GM21576 (cell line): ENCODE measurements at regions not wholly inside any gene's neighbourhood (a gene's known extent, or its start where the extent isn't known, plus 50 kb on each side); places are given as distances from the start of the nearest gene placed in this dataset.
"Not testable (repeated sequence)": the region's sequence is repeated elsewhere in the genome, so short reads cannot be mapped to it uniquely, and the experiment has no call there.

Experiments
- ATAC-seq: cut with Tn5 transposase; IDR thresholded peaks from one replicate; pipeline ENCODE4 v1.9.1; 2021; ENCODE audit warnings: mild to moderate bottlenecking, moderate library complexity; ENCODE audit not compliant: unreplicated experiment

DNA sequence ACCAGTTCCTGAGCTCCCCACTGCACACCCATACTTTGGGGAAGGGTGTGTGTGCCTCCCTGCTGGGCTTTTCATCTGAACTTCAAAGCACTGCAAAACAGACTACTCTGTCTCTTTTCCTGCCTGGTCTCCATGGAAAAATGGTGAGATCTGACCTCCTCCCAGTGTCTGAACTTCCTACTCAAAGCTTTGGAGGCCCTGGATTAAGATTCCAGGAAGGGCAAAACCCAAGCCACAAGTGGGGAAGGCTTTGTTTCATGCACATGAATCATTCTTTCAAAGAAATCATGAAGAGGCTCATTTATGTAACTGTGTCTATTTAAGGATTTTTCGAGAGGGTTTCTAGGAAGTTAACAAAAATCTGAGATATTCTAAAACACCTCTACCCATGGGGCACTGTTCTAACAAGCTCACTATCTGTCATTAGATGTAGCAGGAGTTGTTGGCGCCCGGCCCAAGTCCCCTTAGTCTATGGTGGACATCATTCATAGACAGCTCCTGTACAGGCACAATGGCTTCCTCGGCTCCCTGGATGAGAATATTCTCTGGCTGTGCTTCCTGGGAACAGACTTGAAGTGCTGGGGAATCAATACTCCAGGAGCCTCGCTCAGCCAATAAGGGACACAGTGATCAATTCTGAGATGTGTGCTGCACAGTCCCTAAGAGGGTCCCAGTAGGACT lies 224.0 kb downstream of the KTN1 start:
- no peak for ATAC-seq

DNA sequence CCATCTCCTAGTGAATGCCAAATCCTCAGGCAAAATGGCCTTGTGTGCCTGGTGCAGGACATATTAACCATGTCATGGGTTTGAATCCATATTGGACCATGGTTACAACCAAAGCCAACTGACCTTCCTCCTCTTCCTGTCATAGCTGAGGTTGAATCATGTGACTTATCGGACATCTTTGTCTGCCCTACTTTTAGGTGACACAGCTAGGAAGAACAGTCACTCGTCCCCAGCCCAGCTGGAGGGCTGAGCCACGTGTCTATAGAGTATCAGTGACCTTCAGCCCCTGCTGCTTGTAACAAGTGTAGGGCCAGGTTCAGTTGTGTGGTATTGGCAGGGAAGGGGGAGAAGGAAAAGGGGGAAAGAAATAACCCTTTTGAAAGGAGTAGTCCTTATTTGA lies 225.2 kb downstream of the KTN1 start:
- no peak for ATAC-seq

DNA sequence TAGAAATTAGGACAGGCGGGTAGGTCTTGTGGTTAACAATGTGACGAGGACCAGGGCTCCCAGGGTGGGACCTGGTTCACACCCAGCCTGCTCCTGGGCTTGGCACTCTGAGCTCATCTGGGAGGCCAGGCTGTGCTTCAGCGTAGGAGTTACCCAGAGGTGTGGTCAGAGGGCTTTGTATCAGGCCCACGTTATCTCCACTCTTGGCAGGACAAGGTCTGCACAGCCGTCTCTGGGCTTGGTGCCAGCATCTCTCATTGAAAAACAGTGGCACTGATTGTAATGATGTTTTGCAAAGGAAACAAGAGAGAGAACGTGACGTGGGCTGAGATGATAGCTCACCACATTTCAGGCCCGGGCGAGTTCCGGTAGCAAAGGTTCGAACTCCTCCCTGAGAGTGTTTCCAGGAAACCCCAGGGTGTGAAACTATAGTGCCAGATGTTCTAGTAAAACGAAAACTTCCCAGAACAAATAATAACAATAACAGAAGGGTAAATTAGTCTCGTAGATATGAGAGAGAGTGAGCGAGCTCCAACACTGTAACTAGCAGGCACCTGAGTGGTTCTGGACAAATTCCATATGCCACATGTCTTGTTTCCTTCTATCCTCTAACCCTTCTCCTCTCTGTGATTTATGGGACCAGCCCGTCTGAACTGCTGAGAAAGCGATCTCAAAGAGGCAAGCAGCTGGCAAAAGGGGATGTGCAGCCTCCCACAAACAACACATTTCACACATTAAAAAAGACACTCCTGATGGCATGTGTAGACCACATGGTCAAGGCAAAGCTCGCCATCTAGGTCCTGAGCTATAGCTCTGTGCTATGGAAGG lies 227.3 kb downstream of the KTN1 start:
- no peak for ATAC-seq

DNA sequence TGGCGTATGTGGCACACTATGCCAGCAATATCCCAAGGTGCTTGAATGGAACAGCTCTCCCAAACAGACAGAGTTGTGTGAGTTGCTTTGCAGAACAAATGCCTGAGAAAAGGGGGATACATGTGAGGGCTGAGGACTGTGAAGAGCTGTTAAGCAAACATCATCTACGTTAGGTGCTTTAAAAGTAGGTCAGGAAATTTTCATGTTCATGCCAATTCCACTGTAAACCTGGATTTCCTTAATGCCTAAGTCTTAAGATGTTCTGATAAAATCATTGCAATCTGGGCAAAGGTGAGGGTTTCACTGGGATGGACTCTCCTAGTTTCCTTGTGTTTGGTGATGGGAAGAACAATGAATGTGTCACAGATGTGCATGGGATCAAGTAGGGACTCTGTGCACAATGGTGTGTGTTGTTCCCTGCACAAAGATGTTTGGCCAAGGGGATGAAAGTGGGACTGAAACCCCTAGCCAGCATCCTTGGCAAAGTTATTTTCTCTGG lies 227.9 kb downstream of the KTN1 start:
- no peak for ATAC-seq

DNA sequence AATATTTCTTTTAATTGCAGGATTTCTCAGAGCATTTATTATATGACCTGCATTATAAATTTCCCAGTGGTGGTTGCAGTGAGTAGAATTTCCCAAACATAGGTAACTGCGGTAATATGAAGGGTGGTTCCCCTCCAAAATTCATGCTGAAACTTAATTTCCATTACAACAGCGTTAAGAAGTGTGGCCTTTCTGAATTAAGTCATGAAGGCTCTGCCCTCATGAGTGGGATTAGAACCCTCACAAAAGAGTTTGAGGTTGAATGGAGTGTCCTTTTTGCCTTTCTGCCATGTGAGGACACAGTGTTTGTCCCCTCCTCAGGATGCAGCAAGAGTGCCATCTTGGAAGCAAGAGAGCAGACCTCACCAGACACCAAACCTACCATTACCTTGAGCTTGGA lies 233.6 kb downstream of the KTN1 start:
- no peak for ATAC-seq

DNA sequence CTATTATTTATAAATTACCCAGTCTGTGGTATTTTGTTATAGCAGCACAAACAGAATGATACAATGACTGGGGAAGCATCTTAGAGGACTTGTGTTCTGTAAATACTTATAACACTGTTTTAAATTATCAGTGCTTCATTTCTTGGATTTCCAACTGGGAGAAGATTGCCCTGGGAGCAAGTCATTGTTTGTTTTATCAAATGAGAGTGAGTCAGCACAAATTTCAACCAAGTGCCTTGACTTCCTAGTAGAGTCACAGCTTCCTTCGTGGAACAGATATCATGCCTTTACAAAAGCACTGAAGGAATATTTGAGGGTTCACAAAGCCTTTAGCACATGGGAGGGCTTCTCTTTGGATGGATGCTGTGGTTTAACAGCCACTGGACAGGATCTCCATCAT lies 234.1 kb downstream of the KTN1 start:
- ATAC-seq: no peak

DNA sequence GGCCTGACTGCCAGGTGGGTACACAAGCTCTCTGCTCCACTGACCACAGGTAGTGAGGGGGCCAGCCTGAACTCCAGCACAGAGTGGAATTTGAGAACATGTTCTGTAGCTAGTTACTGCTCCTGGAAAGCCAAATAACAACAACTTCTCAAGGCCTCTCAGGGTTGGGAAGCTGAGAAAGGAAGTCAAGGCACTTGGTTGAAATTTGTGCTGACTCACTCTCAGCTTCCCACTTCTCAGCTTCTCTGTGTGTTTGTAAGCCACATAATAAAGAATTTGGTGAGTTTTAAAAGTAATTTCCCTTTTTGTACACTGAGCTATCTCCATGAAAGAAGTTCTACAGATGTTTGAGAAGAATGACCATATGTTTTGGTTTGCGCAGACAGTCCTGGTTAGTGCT lies 234.9 kb downstream of the KTN1 start:
- no peak for ATAC-seq

DNA sequence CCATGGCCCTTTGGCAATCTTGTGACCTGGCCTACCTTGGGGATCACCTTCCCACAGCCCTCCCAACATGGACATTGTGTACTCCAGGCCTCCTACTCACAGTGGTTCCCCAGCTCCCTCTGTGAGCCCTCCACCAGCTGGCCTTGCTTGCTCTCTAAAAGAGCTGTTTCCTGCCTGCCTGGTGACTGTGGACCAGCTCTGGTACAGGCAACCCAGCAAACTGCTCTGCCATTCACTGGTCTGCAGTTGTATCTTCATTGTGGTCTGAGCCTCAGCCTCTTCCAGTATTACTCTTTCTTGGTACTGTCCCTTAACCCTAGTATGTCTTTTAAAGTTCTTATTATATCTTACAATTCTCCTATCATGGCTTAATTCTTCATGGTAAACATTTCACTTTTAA lies 236.2 kb downstream of the KTN1 start:
- no peak for ATAC-seq

DNA sequence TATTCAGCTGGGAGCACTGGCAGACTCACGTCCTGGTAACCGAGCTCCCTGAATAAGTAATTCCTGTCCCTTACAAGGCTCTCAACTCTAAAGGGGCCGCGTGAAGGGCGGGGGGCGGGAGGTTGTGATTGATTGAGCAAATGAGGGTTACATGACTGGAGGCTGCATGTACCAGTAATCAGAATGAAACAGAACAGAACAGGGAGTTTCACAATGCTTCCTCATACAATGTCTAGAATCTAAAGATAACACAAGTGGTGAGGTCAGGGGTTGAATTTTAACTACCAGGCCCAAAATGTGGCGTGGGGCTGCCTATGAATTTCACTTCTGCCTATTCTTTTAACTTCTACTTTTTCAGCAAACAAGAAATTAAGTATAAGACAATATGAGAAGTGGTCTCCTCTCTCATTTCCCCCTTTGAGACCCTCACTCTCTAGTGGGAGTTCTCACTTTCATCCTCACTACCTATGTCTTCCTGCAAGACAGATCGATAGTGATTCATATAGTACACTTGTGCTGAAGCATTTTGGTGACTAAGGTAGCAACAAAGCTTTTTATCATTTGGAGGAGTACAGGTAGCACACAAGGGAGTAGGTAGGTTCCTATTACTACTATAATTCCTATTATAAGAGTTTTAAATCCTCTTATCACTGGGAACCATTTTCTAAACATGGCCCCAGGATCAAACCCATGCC lies 239.8 kb downstream of the KTN1 start:
- ATAC-seq: peak; percentile 80

DNA sequence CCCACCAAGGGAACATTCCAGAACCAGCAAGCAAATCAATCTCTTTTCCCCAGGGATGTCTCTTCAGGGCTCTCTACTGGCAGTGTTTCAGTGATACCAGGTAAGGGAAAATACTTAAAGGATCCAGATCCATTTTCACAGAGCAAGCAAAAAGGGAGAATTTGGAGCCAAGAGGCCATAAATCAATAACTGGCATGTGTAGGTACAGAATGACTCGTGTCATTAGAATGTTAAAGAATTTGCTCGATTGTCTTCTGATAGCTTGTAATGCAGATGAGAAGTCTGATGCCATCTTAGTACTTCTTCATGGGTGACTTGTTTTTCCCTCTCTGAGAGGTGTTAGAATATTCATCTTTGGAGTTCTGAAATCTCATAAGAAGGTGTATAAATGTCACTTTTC lies 242.9 kb downstream of the KTN1 start:
- no peak for ATAC-seq

DNA sequence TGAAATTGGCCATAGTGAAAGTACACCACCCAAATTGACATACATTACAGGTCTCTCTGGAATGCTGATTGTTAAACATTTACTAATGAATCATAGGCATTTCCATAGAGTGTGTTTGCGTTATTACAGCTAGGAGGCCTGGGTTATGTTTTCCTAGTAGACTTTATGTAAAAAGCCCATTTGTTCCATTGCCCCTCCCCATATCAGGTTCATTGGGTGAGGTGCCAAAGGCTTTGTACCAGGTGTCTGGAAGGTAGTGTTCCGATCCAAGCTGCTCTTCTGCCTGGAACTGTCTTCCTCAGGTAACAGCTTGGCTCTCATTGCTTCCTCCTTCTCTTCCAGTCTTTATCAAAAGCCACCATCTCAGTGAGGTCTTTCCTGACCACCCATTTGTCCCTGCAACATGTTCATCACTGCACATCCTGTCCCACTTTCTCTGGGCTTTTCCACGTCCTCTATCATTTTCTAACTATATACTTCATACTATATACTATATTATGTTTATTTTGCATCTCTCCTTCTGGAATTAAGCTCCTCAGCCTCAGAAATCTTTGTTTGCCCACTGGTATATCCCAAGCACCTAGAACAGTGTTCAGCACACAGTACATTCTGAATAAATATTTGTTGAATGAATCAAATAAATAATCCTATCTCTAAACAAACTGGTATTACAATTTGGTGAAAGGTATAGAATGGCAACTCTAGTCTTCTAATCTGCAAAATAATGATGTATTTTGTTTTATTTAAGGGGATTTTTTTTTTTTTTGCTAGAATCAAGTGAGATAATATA lies 252.3 kb downstream of the KTN1 start:
- ATAC-seq: no peak

DNA sequence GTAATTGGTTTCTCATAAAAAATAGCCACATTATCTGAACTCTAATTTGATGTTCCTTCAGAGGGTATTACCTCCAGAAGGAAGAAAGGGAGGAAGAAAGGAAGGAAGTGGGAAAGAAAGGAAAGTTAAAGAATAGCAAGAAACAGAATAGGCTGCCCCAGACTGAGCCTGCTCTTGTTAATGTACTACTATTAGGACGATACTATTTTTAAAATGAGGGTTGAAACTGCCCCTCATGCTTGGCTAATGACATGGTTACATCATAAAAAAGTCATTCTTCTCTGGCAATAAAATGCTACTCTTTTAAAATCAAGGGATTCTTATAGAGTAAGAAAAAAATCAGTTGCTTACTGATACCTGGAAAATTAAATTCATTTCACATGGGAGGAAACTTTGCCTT lies 253.0 kb downstream of the KTN1 start:
- no peak for ATAC-seq

DNA sequence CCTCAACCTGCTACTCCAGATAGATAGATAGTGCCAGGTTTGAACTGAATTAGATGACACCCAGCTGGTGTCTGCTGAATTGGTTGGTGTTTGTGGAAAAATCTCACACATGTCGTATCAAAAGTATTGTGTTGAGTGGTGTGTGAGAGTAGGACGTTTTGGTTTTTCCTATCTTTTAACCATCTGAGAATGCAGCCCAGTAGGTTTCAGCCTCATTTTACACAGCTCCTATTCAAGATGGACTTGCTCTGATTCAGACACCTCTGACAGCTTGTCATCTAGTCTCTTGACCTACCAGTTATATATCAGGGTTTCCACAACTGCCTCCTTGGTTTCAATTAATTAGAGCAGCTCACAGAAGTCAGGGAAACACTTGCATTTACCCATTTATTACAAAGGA lies 254.4 kb downstream of the KTN1 start:
- no peak for ATAC-seq

DNA sequence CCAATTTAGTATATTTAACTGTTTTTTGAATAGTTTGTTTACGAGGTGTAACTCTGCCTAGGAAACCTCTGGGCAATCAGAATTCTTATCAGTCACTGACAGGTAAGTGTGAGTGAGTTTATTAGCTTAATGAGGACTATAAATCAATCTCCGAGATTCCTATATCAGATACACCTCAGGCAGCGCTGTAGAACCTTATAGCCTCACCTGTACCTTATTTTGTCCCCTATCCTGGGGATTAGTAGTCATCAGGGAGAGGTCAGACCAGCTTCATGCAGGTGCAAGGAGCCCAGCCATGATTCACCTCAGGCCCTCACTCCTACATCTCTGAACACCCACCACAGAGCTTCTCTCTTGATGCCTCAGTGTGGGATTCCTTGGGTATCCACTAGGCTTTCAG lies 256.0 kb downstream of the KTN1 start:
- ATAC-seq: no peak

DNA sequence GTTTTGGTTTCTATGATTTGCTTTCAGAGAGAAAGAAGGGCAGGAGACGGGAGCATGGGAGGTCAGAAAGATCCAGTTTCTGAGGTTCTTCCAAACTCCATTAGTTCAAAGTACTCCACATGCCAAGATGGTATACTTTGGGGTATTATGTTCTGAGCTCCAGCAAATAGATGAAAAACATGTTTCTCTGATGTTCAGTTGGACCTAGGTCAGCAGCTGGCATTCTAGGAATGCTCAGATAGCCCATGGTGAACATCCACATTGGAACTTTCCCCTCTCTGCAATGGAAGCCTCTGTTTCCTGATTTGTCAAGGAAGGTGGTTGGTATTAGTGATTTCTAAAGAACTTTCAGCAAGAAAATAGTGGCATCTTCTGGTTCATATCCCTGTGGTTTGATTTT lies 257.5 kb downstream of the KTN1 start:
- ATAC-seq: no peak

DNA sequence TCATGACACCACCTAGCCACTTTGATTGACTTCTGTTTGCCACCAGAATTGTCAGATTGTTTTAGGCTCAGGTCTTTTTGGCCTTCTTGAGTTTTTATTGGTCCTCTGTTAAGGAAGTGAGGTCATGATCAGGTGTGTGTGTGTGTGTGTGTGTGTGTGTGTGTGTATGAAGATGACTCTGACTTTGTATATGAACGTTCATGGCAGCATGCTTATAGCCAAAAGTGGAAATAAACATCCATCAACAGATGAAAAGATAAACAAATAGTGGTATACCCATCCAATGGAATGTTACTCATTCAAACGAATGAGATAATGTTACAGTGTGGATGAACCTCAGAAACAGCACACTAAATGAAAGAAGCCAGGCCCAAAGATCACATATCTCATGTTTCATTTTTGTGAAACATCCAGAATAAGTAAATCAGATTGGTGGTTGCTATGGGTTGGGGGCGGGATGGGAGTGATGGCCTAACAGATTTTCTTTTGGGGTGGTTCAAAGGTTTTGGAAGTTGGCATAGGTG lies 258.6 kb downstream of the KTN1 start:
- ATAC-seq: no peak

DNA sequence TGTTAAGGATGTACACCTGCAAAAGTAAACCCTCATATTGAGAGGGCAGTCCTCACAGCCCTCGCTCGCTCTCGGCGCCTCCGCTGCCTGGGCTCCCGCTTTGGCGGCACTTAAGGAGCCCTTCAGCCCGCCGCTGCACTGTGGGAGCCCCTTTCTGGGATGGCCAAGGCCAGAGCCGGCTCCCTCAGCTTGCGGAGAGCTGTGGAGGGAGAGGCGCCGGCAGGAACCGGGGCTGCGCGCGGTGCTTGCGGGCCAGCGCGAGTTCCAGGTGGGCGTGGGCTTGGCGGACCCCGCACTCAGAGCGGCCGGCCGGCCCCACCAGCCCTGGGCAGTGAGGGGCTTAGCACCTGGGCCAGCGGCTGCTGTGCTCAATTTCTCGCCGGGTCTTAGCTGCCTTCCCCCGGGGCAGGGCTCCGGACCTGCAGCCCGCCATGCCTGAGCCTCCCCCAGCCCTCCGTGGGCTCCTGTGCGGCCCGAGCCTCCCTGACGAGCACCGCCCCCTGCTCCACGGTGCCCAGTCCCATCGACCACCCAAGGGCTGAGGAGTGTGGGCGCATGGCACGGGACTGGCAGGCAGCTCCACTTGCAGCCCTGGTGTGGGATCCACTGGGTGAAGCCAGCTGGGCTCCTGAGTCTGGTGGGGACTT lies 259.4 kb downstream of the KTN1 start:
- not testable (repeated sequence) for ATAC-seq

DNA sequence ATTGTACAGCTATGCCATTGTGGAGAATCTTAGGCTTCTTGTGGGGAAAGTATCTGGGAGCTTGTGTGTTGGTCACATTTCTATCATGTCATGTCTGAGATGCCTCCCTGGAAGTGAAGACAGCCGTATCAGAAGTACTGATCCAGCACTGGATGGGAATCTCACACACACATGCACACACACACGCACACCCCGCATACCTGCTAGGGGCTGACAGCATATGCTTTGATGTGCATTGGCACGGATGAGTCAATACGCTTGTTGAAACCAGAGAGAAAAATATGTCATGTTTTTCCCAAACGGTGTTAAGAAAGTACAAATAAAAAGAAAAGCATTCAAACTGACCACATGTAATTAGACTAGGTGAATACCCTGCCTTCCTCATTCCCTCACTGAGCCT lies 260.8 kb downstream of the KTN1 start:
- ATAC-seq: no peak

DNA sequence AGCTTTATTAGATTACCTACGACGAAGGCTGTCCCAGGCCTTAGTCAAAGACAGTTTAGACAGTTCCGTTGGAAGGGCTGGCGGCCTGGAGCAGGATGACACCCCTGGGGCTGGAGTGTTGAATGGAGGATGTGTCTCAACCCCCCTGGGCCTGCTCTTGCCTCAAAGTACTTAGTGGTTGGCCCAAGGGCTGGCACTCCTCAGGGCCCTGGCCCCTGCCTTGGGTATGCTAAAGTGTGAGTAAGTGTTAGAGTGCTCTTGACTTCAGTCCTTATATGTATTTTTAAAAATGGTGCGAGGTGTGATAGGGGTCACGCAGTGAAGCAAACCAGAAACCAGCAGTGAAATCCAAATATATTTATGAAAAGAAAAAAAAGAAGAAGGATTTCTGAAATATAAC lies 261.6 kb downstream of the KTN1 start:
- ATAC-seq: no peak

DNA sequence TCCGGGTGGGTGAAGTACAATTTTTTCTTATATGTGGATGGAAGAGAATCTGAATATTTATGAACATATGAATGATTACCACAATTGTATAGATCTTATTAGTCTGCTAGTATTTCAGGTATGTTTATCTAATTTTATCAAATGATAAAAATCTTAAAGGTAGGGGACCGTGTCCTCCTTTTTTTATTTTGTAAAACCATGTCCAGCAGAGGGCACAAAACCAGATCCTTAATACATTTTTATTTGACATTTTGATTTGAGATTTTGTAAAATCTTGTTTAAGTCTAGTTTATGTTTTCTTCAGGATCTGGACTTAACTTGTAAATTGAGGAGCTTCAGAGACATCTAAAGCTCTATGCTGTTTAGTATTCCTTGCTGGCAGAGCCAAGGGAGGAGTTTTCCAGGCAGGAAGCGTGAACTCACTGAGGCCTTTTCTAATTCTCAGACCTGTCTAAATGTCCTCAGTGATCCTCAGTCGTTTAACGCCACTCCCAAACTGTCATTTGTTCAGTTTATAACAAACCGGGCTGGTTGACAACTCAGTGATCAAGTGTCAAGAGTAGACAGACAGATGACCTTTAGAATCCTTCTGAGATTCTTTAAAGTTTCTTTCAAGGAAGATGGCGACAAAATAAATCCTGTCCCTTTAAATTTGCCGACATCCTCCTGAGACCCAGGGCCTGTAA lies 263.9 kb downstream of the KTN1 start:
- ATAC-seq: no peak
